NB4 (cell line): ENCODE measurements at regions not wholly inside any gene's neighbourhood (a gene's known extent, or its start where the extent isn't known, plus 50 kb on each side); places are given as distances from the start of the nearest gene placed in this dataset.

ENCODE experiments used
- CTCF ChIP-seq: IDR thresholded peaks from one replicate; pipeline ENCODE4 v1.5.1; 2012; ENCODE audit warnings: low read depth, low read length
- MAX ChIP-seq: IDR thresholded peaks from 2 replicates; pipeline ENCODE4 v1.6.1; 2011; ENCODE audit warnings: low read depth, low read length
- MYC ChIP-seq: IDR thresholded peaks from 2 replicates; pipeline ENCODE4 v1.6.1; 2011; ENCODE audit warnings: low read depth, low read length
- POLR2A ChIP-seq: IDR thresholded peaks from 2 replicates; pipeline ENCODE4 v1.6.1; 2011; ENCODE audit warnings: mild to moderate bottlenecking; ENCODE audit not compliant: insufficient read length; ENCODE audit errors: extremely low read depth

GRCh38 chr5:98104454-98105188 is 668.8 kb upstream of the RGMB start:
- TF ChIP-seq CTCF: no peak
- TF ChIP-seq MAX: no peak
- TF ChIP-seq POLR2A: no peak
- TF ChIP-seq MYC: no peak
